A673 (cell line): ENCODE measurements at regions not wholly inside any gene's neighbourhood (a gene's known extent, or its start where the extent isn't known, plus 50 kb on each side); places are given as distances from the start of the nearest gene placed in this dataset.

Experiments
- BruUV-seq: library from RNA; stranded (reverse); fragments of 400-500 nt; replicated peaks from 2 replicates; lab custom pipeline; 2021; lab: Mats Ljungman, UMichigan
- CTCF ChIA-PET: fragments of 300-600 bp; sonication (Branson Sonifier 250); formaldehyde crosslinking; loops from one replicate; lab custom pipeline; 2022; ENCODE audit warnings: antibody characterized with exemption; lab: Charles Lee
- POLR2A ChIA-PET: fragments of 300-600 bp; sonication (Branson Sonifier 250); formaldehyde crosslinking; loops from one replicate; lab custom pipeline; 2022; ENCODE audit warnings: antibody characterized with exemption; ENCODE audit not compliant: low non-redundant PET; lab: Charles Lee
- DNase-seq: peaks from one replicate; pipeline ENCODE4 v3.0.0-alpha.2; 2015; ENCODE audit warnings: low spot score
- H3K27ac ChIP-seq: fragments of 200-600 bp; sonication (generic); 2 replicates; pipeline ENCODE4 v1.5.1; 2016; ENCODE audit warnings: mixed run types, low read depth, mild to moderate bottlenecking, mixed read lengths, antibody characterized with exemption, low read length; ENCODE audit not compliant: poor library complexity, severe bottlenecking
- H3K27me3 ChIP-seq: fragments of 200-600 bp; sonication (generic); replicated peaks from 2 replicates; pipeline ENCODE4 v1.6.1; 2017; ENCODE audit warnings: mixed run types, low read depth, mild to moderate bottlenecking, mixed read lengths, antibody characterized with exemption, low read length; ENCODE audit not compliant: insufficient read depth, poor library complexity
- H3K36me3 ChIP-seq: fragments of 200-600 bp; sonication (generic); 2 replicates; pipeline ENCODE4 v1.6.1; 2016; ENCODE audit warnings: mixed run types, mild to moderate bottlenecking, mixed read lengths, antibody characterized with exemption, low read length; ENCODE audit not compliant: insufficient read depth, poor library complexity, severe bottlenecking
- H3K4me1 ChIP-seq: fragments of 200-600 bp; sonication (generic); 2 replicates; pipeline ENCODE4 v1.6.1; 2017; ENCODE audit warnings: mixed run types, mild to moderate bottlenecking, mixed read lengths, antibody characterized with exemption, low read length; ENCODE audit not compliant: insufficient read depth, poor library complexity, severe bottlenecking
- H3K4me3 ChIP-seq: fragments of 200-600 bp; sonication (generic); 2 replicates; pipeline ENCODE4 v1.5.1; 2016; ENCODE audit warnings: low read depth, mixed run types, mild to moderate bottlenecking, mixed read lengths, low read length; ENCODE audit not compliant: poor library complexity, severe bottlenecking
- H3K9me3 ChIP-seq: fragments of 200-600 bp; sonication (generic); 2 replicates; pipeline ENCODE4 v1.6.1; 2016; ENCODE audit warnings: mixed run types, low read depth, mild to moderate bottlenecking, mixed read lengths, antibody characterized with exemption, low read length; ENCODE audit not compliant: poor library complexity, severe bottlenecking
- CTCF ChIP-seq: fragments of 300-800, 200-600 bp; sonication (generic); conservative IDR thresholded peaks from 2 replicates; pipeline ENCODE4 v1.5.1; 2017; ENCODE audit warnings: low read depth, mild to moderate bottlenecking, antibody characterized with exemption, low read length, moderate library complexity, mixed read lengths
- EZH2 ChIP-seq: fragments of 200-600 bp; sonication (generic); IDR thresholded peaks from 2 replicates; pipeline ENCODE4 v1.6.1; 2017; ENCODE audit warnings: borderline replicate concordance, low read depth, mild to moderate bottlenecking, mixed read lengths, antibody characterized with exemption, low read length; ENCODE audit not compliant: poor library complexity, severe bottlenecking
- intact Hi-C: fragments of 100-400 bp; cut with micrococcal nuclease; formaldehyde crosslinking; loops from one replicate; pipeline ENCODE4 v1.10.0; 2022; ENCODE audit not compliant: unreplicated experiment

- Histone ChIP-seq H3K4me3 (no peak overlapping the region), H3K36me3 (no peaks in the 10 kb centered on the region), H3K27ac (no peak overlapping the region), H3K27me3 (no peaks in the 10 kb centered on the region), H3K9me3 (no peaks in the 10 kb centered on the region), H3K4me1 (peaks cover 26% of the 10 kb centered on the region)
- intact Hi-C loops, result loop anchor here (1.0 to 10.0 kb wide), 6 partner anchors 82 to 1157 kb away; partner anchors contain the start of gene EGR2
- CTCF ChIA-PET, result interaction anchor here (0.9 to 1.3 kb wide), 5 partner anchors 196 to 547 kb away, joined by 3 to 5 read pairs (median 3); no protein-coding TSS in a partner anchor
- POLR2A ChIA-PET, result no interaction called here
- BruUV-seq, result no TSS peak
- TF ChIP-seq EZH2 (no peak), CTCF (peak; percentile 96)
- DNase-seq, result peak; percentile 87
Measured at GRCh38 chr10:62610649-62611229, 193.8 kb upstream of the ADO start.

- intact Hi-C loops, result loop anchor here (5.0 to 10.0 kb wide), 4 partner anchors 391 to 1154 kb away; no protein-coding TSS in a partner anchor
- ChIA-PET CTCF (interaction anchor here (0.6 to 0.9 kb wide), 2 partner anchors 176 to 205 kb away, joined by 3 to 11 read pairs; no protein-coding TSS in a partner anchor), POLR2A (interaction anchor here (1.1 kb wide), 1 partner anchor 202 kb away, joined by 3 read pairs; the partner anchor contains the start of gene EGR2)
- peak overlapping the region; percentile 27 for H3K27ac ChIP-seq
- H3K4me3 ChIP-seq, result no peak overlapping the region
- no peaks in the 10 kb centered on the region for H3K27me3 ChIP-seq
- BruUV-seq, result no TSS peak
- no peak for TF ChIP-seq CTCF
- no peak for TF ChIP-seq EZH2
- H3K36me3 ChIP-seq, result no peaks in the 10 kb centered on the region
- peaks cover 29% of the 10 kb centered on the region for H3K4me1 ChIP-seq
- H3K9me3 ChIP-seq, result no peaks in the 10 kb centered on the region
- peak; percentile 75 for DNase-seq
Measured at GRCh38 chr10:62613424-62613823, 191.1 kb upstream of the ADO start.

- TF ChIP-seq EZH2 (no peak), CTCF (no peak)
- Histone ChIP-seq H3K27me3 (no peaks in the 10 kb centered on the region), H3K27ac (peak overlapping the region; percentile 27), H3K4me3 (no peak overlapping the region), H3K36me3 (no peaks in the 10 kb centered on the region), H3K9me3 (no peaks in the 10 kb centered on the region), H3K4me1 (peaks cover 32% of the 10 kb centered on the region)
- ChIA-PET POLR2A (interaction anchor here (1.1 kb wide), 1 partner anchor 202 kb away, joined by 3 read pairs; the partner anchor contains the start of gene EGR2), CTCF (interaction anchor here (0.9 kb wide), 1 partner anchor 204 kb away, joined by 3 read pairs; no protein-coding TSS in a partner anchor)
- intact Hi-C loops, result loop anchor here (5.0 to 10.0 kb wide), 4 partner anchors 391 to 1153 kb away; no protein-coding TSS in a partner anchor
- DNase-seq, result no peak
- no TSS peak for BruUV-seq
Measured at GRCh38 chr10:62613859-62614258, 190.7 kb upstream of the ADO start.
